Cerebellar cortex (tissue), 1 donor: ENCODE measurements at regions not wholly inside any gene's neighbourhood (a gene's known extent, or its start where the extent isn't known, plus 50 kb on each side); places are given as distances from the start of the nearest gene placed in this dataset.

Experiments
- DNase-seq: peaks from one replicate; pipeline ENCODE4 v3.0.0-alpha.2; 2015; ENCODE audit warnings: low spot score

DNA sequence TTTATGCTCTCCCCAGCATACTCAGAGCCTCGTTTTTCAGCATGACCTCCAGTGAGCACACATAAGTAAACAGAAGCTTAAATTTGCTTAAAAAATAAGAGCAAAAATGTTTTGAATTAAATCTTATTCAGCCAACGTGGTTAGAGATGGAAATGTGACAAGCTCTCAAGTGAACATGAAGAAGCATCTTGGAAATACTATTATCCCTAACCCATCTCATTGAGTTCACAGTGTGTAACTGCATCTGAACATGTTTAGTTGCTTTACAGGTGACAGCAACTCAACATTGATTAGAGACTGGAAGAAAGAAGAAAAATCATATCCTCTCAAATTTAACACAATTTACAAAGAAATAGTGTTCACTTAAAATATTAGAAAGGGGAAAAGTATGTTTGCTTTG, 1785.1 kb downstream of the MAT2B start:
- no peak for DNase-seq

DNA sequence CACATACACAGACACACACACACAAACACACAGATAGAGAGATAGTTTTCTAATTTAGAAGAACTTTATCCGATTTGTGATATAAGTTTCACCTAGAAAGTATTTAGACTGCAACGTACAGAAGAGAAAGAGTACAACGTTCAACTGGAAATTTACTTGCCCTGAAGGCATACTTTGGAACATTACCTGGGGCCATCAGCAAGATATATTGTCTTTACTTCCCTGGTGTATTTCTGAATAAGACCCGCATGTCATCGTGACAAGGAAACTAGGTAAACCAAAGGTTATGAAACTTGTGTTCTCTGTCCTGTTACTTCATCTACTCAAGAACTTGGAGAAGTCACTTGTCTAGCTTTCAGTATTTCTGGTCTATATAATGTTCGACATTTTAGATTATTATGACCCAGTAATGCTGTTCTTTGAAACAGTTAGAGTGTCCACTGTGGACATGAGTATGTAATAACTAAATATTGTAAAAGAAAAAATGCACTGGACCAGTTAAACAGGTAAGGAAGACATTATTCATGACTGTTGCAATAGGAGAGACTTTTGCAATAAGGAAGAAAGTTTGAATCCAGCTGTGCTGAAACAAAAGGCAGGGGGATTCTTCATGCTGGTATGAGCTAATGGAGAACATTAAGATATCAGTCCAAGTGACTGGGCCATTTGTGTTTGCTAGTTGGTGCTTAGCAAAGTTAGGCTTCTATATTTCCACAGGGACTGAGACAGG, 1791.1 kb downstream of the MAT2B start:
- no peak for DNase-seq

DNA sequence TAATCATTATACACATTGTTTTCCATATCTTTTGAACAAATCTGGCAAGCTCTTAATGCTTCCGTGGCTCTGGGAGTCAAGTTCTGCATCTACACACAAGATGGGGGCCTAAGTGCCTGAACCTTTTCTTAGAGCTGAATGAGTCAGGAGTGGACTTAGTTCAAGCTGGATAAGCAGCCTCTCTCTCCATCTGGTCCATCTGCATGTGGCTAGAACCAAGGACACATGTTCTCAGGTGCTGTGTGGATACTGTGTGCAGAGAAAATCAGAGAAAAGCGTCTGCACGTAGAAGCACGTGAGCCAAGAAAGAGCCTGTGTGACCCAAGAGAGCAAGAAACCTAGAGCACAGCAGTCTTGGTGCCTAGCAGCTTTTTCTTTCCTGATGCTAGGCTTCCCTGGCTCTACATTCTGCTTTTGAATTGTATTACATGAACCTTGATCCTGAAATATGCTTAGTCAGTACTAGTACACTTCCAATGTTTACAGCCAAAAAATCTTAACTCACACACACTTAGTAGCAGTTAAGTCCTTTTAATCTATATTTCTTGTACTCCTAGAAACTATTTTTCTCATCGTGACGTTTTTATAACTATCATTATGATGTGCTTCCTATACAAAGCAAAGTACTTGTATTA, 1798.9 kb downstream of the MAT2B start:
- DNase-seq = no peak

DNA sequence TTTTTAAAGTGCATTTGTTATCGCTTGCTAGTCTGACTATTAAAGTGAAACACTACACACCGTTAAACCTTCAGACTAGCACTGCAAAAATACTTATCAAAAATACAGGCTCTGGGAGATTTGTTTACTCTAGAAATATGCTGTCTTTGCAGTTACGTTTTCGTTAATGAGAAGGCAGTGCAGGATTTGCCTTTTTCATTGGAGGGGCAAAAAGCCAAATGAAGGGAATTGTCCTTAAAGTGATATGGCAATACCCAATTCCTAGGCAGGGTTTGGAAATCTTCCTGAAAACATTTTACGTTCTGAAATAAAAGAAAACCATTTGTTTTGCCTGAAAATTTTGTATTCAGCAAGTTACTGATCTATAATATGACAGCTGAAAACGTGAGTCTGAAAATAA, 1800.2 kb downstream of the MAT2B start:
- no peak for DNase-seq

DNA sequence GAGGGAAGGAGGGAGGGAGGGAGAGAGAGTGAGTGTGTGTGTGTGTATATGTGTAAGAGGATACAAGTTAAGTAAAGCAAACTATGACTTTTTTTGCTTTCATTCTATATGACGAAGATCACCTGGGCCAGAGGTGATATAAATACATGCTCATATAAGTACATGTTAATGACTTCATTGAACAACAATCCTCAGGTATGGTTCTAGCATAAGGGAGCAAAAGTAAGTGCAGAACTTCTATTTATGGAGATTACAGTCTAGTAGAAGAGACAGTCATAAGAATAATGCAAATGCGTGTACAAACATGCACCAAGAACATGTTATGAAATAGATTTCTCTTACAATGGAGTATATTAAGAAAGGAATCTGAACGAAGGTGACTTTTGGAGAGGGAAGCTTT, 1804.0 kb downstream of the MAT2B start:
- no peak for DNase-seq

DNA sequence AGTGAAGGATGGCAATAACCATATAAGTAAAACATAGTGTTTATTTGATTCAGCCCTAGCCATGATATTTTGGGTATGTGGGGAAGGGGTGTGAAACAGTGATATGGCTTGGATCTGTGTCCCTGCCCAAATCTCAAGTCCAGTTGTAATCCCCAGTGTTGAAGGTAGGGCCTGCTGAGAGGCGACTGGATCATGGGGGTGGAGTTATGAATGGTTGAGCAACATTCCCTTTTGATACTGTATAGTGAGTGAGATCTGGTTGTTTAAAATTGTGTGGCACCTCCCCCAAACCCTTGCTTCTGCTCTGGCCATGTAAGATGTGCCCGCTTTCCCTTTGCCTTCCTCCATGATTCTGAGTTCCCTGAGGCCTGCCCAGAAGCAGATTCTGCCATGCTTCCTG, 1804.6 kb downstream of the MAT2B start:
- DNase-seq = no peak

DNA sequence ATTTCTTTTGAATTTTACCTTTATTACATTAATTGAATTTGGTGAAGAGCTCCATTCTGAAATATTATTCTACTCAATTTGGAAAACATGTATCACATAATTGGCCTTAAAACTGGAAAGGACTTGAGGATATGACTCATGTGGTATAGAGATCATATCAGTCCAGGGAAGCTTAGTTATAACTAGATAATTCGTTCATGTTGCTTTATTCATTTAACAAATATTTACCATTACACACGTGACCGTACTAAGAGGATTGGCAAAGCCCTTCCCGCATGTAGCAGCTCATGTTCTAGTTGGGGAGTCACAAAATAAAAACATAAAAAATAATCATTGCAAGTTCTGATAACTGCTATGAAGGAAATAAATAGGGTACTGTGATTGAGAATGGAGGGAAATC, 1816.5 kb downstream of the MAT2B start:
- no peak for DNase-seq

DNA sequence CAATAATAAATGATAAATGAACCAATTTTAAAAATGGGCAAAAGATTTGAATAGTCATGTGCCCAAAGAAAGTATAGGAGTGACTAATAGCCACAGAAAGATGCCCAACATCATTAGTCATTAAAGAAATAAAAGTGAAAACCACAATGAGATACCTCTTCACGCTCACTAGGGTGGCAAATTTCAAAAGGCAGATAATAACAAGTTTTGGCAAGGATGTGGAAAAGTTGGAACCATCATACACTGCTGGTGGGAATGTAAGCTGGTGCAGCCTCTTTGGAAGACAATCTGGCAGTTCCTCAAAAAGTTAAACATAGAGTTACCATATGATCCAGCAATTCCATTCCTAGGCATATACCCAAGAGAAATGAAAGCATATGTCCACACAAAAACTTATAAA, 1819.8 kb downstream of the MAT2B start:
- no peak for DNase-seq

DNA sequence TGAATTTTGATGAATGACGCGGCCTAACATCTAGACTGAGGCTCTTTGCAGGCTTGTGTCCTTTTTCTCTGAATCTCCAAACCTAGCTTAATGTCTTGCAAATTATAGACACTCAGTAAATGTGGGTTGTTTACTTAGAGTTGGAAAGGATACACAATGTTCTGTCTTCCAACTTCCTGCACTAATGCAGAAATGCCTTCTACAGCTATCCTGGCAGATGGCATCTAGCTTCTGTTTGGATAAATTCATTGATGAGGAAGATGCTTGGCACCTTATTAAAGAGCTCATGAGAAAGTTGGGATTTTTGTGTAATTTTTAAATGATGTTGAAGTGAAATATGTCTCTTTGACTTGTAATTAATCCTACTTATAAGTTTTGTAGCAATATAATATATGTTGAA, 1822.2 kb downstream of the MAT2B start:
- DNase-seq = no peak

DNA sequence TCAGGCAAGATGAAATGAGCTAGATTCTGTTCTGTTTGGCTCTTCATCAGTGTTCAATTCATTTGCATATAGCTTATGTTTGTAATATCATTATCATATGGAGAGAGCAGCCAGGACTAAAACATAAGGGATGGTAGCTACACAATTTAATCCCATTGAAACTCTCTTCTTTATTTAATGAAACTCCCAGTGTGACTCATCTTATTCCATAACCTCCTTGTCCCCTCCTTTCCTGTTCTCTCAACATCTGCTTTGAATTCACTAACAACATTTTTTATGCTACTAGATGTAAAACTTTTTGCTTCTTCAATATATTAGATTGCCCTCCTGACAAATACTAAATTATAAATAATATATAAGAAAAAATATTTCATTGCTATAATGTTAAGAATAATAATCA, 1823.4 kb downstream of the MAT2B start:
- DNase-seq = no peak

DNA sequence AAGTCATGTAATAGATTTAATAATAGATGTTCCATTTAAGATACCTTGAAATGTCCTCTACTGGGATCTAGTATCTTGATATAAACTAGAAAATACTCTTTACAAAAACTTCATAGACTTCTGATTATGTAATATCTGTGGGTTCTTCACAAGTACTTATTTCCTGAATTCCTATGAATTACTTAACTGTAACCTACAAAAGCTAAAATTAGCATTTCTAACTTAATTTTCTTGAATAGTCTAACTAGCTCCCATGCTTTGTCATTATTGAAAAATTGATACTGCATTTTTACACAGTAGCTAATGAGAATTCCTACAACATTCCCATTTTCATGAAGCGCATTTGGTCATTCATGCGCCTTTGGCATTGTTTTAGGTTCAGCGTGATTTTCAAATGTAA, 1828.2 kb downstream of the MAT2B start:
- DNase-seq = no peak

DNA sequence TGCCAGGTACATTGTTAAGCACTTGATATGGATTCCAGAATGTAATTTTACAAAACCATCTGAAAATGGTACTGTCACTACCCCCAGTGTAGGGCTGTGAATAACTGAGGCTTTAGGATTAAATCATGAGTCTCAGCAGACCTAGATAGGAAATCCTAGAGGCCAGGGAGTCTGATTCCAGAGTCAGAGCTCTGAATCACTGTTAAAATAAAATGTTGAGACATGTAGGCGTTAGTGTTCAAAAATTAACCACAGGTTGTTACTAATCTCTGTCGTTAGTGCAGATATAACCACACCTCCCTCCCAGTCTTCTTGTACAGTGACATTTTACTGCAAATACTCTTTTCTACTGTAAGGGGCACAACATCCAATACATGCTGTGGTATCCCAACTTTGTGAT, 1828.8 kb downstream of the MAT2B start:
- no peak for DNase-seq

DNA sequence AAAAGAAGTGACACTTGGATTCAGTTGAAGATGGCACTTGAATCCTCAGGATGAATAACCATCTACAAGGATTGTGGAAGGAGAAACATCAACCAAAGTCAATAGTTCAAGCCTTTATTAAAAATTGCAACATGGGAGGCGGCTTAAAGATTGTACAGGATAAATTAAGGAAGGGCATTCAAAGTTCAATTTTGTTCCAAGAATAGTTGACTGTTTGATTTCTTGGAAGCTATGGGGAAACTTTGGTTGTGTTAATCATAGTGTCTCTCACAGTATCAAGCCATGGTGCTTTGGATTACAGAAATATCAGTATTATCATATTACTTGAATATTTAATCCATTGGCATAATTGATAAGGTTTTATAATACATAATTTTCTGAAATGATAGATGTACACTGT, 1844.3 kb downstream of the MAT2B start:
- DNase-seq = no peak

DNA sequence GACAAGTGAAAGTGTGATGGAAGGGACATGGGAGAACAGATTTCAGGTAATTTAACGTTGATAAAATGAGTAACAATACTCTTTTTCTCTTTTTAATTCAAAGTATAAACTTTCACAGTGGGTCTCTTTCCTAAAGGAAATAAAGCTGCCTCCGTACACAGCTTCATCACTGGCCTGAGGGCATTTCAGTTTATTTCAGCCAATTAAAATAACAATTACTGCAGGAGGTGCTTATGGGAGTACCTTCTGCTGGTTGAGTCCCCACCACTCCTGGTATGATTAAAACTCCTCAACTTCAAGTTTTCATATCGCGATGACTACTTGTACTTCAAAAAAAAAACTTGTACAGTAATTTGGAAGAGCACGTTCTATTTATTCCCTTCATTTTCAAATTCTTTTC, 1845.9 kb downstream of the MAT2B start:
- DNase-seq = no peak

DNA sequence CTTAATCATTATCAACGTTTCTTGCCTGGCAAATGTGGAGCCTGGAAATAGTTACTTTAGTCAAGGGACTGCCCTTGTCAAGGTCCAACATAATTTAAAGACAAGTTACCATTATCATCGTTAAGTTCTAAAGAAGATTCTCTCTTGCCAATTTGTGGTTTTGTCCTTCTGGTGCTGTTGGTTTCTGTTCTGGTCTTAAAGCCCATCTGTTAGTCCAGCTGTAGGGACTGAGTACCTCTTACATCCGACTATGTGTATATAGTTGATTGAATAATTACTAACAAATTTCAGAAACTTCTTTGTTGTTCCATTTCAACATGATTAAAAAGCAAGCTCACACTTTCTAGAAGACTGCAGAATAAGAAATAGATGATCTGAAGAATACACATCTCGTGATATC, 1854.9 kb downstream of the MAT2B start:
- no peak for DNase-seq

DNA sequence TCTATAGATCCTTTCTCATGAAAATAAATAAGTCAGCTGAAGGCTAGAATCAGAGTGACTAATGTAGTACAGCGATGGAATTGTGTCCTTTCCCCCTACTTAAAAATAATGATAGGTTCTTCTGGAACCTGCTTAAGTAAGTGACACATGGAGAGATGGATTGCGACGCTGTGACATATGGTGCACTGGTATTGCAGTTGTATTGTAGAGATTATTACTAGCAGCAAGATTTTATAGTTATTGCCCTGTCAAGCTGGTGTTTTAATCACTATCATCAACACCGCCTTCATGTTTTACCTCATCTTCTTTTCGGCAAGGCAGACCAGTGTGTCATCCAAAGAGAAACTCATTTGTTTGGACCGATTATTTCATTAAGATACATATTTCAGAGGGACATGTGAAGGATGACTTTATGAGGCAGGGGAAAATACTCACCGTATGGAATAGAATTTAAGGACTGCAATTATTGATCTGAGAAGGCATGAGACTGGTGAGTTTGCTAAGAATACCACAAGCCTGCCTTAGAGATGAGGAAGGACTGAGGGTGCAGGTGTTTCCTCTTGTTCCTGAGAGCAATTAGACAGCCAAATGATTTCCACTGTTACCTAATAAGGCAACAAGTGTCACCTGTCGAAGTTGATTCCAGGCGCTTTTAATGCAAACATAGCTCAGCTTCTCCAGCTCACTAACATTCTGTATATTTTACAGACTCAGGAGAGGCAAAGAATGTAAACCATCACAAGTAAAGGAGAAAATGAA, 1855.5 kb downstream of the MAT2B start:
- no peak for DNase-seq

DNA sequence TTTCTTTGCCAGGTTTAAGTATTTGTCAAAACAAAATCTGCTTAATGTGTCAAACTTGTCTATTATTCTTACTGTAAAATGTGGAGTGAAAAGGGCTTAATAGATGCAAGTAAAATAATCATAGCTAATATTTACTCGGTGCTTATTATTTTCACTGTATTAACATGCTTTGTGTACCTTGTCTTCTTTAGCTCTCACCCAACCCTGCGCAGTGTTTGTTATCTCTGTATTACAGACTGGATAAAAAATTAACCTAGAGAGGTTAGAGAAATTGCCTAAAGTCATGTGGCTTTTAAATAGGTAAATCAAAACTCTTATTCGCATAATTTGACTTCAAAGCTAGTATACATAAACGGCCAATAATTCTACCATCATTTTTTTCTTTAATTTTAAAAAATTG, 1864.8 kb downstream of the MAT2B start:
- no peak for DNase-seq

DNA sequence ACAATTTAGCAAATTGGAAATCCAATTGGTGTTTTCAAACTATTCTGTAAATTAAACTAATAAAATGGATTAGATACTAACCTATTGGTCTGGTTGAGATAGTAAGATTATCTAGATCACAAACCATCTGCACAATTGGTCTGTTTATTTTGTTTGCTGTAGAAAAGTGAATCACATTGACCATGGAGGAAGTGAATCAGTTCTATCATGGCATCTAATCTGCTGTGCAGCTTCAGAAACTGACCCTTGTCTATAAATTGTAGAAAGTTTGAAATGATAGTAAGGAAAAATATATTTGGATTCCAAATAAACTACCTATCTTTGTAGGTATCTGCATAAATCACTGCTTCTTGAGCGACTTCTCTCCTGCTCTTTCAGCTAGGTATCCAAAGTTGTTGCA, 1865.4 kb downstream of the MAT2B start:
- no peak for DNase-seq

DNA sequence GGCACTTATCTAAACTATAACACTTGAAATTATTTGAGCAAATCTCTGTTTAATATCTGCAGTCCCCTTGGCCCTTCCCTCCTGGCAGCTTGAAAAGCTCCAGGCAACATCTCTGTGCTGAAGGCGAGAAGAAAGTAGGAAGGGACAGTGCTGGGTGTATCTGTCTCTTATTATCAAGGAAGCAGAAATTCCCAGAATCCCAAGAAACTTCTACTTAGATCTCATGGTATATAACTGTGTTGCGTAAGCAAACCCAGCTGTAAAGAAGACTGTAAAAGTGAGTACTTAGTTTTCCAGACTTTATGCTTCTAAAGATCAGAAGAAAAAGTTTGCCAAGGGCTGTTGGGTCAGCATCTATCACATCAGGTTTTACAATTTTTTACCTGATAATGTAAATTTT, 1869.8 kb downstream of the MAT2B start:
- no peak for DNase-seq

DNA sequence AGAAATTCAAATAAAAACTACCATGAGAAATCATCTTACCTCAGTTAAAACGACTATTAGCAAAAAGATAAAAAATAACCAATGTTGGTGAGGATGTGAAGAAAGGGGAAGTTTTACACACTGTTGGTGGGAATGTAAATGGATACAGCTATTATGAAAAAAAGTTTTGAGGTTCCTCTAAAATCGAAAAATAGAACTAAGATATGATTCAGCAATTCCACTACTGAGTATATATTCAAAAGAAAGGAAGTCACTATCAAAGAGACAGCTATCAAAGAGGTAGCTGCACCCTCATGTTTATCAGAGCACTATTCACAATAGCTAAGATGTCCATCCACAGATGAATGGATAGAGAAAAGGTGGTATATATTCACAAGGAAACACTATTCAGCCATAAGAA, 1888.4 kb downstream of the MAT2B start:
- no peak for DNase-seq

DNA sequence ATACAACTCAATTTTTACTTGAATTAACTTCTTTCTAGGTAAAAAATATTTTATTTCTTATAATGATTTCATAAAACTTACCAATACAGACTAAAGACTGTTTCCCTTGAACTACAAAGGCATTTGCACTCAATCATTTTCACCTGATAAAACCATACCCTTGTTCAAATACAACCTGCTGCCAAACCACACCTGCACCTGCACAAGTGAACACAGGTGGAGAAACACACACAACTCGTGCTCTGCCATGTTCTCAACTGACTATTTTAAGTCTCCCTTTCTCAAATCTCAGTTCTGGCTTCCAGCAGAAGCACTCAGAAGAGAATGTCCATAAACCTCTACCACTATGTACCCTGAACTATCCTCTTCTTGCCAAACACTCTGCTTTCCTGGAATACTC, 1892.1 kb downstream of the MAT2B start:
- no peak for DNase-seq

DNA sequence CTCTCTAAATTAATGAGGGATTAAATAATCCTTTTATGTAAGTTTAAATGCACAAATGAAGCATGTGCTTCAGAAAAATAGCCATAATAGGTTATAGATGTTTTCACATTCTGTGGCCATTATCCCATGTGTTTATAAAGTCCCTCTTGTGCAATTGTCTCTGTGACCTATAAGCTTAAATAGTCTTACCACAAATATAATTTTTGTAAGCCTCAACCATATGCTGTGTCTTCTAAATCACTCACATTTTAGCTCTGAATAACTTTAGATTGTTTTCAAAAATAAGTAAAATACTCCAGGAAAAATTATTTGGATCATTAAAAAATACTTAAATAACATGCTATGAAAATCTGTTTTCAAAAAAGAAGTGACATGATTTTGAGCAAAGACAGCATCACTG, 1894.7 kb downstream of the MAT2B start:
- DNase-seq = no peak

DNA sequence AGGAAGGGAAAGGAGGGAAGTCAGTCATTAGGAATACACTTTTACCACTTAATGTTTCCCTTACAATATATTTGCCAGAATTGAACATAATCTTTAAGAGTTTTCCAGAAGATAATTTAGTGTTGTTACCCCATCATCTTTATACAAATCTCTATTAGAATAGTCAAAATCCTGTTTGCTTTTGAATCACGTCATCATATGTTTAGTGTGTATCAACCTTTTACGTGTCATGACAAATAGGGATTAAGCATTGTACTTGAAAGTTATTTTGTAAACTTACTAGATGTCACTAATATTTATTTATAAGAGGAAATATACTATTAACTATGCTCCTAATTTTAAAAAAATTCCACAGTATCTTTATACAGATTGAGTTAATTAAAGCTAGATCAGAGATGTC, 1899.5 kb downstream of the MAT2B start:
- DNase-seq = no peak

DNA sequence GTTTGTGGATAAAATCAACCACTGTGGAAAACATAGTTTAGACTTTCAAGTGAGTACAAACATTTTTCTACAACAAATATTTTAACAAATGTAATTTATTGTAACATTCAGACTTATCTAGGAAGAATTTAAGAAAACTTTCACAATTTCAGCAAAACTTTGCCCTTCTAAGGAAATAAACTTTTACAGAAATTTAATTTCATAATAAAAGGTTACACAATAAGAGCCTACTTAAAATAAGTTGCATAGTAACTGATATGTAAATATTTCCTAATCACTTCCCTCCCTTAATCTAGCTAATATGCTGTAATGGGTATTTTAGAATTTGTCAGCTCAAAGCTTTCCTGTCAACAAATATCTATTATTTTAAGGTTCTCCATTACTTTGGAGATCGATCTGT, 1899.9 kb downstream of the MAT2B start:
- no peak for DNase-seq
